A673 (cell line): ENCODE measurements at regions not wholly inside any gene's neighbourhood (a gene's known extent, or its start where the extent isn't known, plus 50 kb on each side); places are given as distances from the start of the nearest gene placed in this dataset.

Experiments used
- BruUV-seq: library from RNA; stranded (reverse); fragments of 400-500 nt; replicated peaks from 2 replicates; lab custom pipeline; 2021; lab: Mats Ljungman, UMichigan
- CTCF ChIA-PET: fragments of 300-600 bp; sonication (Branson Sonifier 250); formaldehyde crosslinking; loops from one replicate; lab custom pipeline; 2022; ENCODE audit warnings: antibody characterized with exemption; lab: Charles Lee
- POLR2A ChIA-PET: fragments of 300-600 bp; sonication (Branson Sonifier 250); formaldehyde crosslinking; loops from one replicate; lab custom pipeline; 2022; ENCODE audit warnings: antibody characterized with exemption; ENCODE audit not compliant: low non-redundant PET; lab: Charles Lee
- DNase-seq: peaks from one replicate; pipeline ENCODE4 v3.0.0-alpha.2; 2015; ENCODE audit warnings: low spot score
- H3K27ac ChIP-seq: fragments of 200-600 bp; sonication (generic); 2 replicates; pipeline ENCODE4 v1.5.1; 2016; ENCODE audit warnings: mixed run types, low read depth, mild to moderate bottlenecking, mixed read lengths, antibody characterized with exemption, low read length; ENCODE audit not compliant: poor library complexity, severe bottlenecking
- H3K27me3 ChIP-seq: fragments of 200-600 bp; sonication (generic); replicated peaks from 2 replicates; pipeline ENCODE4 v1.6.1; 2017; ENCODE audit warnings: mixed run types, low read depth, mild to moderate bottlenecking, mixed read lengths, antibody characterized with exemption, low read length; ENCODE audit not compliant: insufficient read depth, poor library complexity
- H3K36me3 ChIP-seq: fragments of 200-600 bp; sonication (generic); 2 replicates; pipeline ENCODE4 v1.6.1; 2016; ENCODE audit warnings: mixed run types, mild to moderate bottlenecking, mixed read lengths, antibody characterized with exemption, low read length; ENCODE audit not compliant: insufficient read depth, poor library complexity, severe bottlenecking
- H3K4me1 ChIP-seq: fragments of 200-600 bp; sonication (generic); 2 replicates; pipeline ENCODE4 v1.6.1; 2017; ENCODE audit warnings: mixed run types, mild to moderate bottlenecking, mixed read lengths, antibody characterized with exemption, low read length; ENCODE audit not compliant: insufficient read depth, poor library complexity, severe bottlenecking
- H3K4me3 ChIP-seq: fragments of 200-600 bp; sonication (generic); 2 replicates; pipeline ENCODE4 v1.5.1; 2016; ENCODE audit warnings: low read depth, mixed run types, mild to moderate bottlenecking, mixed read lengths, low read length; ENCODE audit not compliant: poor library complexity, severe bottlenecking
- H3K9me3 ChIP-seq: fragments of 200-600 bp; sonication (generic); 2 replicates; pipeline ENCODE4 v1.6.1; 2016; ENCODE audit warnings: mixed run types, low read depth, mild to moderate bottlenecking, mixed read lengths, antibody characterized with exemption, low read length; ENCODE audit not compliant: poor library complexity, severe bottlenecking
- EZH2 ChIP-seq: fragments of 200-600 bp; sonication (generic); IDR thresholded peaks from 2 replicates; pipeline ENCODE4 v1.6.1; 2017; ENCODE audit warnings: borderline replicate concordance, low read depth, mild to moderate bottlenecking, mixed read lengths, antibody characterized with exemption, low read length; ENCODE audit not compliant: poor library complexity, severe bottlenecking
- intact Hi-C: fragments of 100-400 bp; cut with micrococcal nuclease; formaldehyde crosslinking; loops from one replicate; pipeline ENCODE4 v1.10.0; 2022; ENCODE audit not compliant: unreplicated experiment
- TF ChIP-seq, protein P1 (sequence below): fragments of 300-800, 200-600 bp; sonication (generic); conservative IDR thresholded peaks from 2 replicates; pipeline ENCODE4 v1.5.1; 2017; ENCODE audit warnings: low read depth, mild to moderate bottlenecking, antibody characterized with exemption, low read length, moderate library complexity, mixed read lengths

DNA sequence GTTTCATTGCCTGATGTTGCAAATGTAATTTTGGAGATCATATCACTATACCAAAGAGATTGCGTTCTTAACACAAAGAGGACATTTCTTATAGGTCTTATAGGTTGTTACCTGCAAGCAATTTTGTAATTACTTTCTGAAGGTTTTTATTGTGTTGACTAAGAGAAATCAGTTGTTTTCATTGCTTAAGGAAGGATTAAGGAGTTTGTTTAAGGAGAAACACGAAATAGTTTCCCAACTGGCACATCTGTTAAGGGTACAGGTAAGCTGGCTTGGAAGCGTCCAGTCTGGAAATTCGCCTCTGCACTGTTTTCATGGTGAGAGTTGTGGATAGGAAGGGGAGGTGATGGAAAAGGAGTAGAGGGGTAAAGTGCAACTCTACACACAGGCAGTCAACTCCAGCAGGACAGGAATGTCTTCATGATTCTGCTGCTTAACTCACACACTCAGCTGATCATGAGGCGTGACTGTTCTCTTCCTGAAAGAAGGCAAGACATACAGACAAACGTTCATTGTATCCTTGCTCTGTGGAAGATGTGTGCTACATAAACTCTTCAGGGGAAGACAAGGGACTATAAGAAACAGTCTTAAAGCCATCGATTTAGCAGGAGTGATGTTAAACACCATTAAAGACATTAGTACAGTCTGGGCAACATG lies 61.4 kb upstream of the ACSL3 start:
- Histone ChIP-seq H3K9me3 (no peaks in the 10 kb centered on the region), H3K4me1 (peaks cover 18% of the 10 kb centered on the region), H3K27me3 (no peaks in the 10 kb centered on the region), H3K36me3 (no peaks in the 10 kb centered on the region), H3K4me3 (no peak overlapping the region), H3K27ac (no peak overlapping the region)
- intact Hi-C loops: loop anchor here (5.0 kb wide), 1 partner anchor 103 kb away; no protein-coding TSS in a partner anchor
- TF ChIP-seq, protein P1, sequence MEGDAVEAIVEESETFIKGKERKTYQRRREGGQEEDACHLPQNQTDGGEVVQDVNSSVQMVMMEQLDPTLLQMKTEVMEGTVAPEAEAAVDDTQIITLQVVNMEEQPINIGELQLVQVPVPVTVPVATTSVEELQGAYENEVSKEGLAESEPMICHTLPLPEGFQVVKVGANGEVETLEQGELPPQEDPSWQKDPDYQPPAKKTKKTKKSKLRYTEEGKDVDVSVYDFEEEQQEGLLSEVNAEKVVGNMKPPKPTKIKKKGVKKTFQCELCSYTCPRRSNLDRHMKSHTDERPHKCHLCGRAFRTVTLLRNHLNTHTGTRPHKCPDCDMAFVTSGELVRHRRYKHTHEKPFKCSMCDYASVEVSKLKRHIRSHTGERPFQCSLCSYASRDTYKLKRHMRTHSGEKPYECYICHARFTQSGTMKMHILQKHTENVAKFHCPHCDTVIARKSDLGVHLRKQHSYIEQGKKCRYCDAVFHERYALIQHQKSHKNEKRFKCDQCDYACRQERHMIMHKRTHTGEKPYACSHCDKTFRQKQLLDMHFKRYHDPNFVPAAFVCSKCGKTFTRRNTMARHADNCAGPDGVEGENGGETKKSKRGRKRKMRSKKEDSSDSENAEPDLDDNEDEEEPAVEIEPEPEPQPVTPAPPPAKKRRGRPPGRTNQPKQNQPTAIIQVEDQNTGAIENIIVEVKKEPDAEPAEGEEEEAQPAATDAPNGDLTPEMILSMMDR: no peak
- no peak for TF ChIP-seq EZH2
- no peak for DNase-seq
- ChIA-PET CTCF (no interaction called here), POLR2A (no interaction called here)
- no TSS peak for BruUV-seq

DNA sequence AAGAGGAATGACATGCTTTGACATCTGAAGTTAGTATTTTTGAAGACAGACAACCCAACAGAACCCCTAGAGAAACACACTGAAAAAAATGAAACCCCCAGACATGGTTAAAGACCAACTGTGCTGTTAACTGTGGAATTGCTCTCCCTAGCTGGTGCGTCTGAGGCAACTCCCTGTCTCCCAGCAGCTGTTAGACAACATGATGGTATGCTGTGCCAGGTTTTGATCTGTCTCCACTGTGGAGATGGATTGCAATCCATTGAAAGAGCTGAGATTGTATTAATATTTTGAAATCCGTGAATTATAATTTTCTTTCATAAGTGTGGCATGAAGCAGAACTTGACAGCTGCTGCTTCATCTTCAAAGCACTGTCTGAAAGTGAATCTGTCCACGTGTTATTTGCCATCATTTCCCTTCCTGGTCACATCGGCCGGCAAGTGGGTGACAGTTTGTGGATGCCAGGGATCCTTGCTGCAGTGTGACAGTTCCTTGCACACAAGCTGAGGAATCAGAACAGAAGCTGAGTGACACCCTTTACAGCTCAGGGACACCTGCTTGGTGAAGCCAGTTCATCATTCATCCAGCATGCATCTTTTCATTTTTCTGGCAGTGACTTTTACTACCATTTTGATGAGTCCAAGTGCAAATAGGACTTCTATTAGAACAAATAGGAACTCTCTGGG lies 58.2 kb upstream of the ACSL3 start:
- H3K27me3 ChIP-seq: no peaks in the 10 kb centered on the region
- ChIA-PET CTCF (no interaction called here), POLR2A (no interaction called here)
- H3K4me3 ChIP-seq: no peak overlapping the region
- H3K36me3 ChIP-seq: no peaks in the 10 kb centered on the region
- DNase-seq: no peak
- H3K4me1 ChIP-seq: peaks cover 8% of the 10 kb centered on the region
- intact Hi-C loops: no loop called here
- H3K9me3 ChIP-seq: no peaks in the 10 kb centered on the region
- no peak overlapping the region for H3K27ac ChIP-seq
- no TSS peak for BruUV-seq
- TF ChIP-seq, protein P1: no peak
- no peak for TF ChIP-seq EZH2

DNA sequence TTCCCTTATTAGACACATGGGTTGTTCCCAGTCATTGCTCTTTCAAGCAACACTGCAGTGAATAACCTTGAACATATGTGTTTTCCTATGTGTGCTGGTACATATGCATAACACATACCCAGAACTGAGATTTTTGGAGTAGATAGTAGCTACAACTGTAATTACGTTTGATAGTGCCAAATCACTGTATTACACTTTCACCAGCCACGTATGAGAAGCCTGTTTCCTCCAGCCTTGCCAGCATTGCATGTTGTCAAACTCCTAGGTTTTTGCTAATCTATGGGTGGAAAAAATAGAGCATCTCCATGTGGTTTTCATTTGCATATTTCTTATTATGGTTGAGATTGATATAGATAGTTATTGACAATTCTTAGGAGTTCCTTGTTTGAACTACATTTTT lies 56.5 kb upstream of the ACSL3 start:
- ChIA-PET CTCF (no interaction called here), POLR2A (interaction anchor here (0.5 kb wide), 1 partner anchor 743 kb away, joined by 3 read pairs; no protein-coding TSS in a partner anchor)
- H3K4me3 ChIP-seq: no peak overlapping the region
- H3K36me3 ChIP-seq: no peaks in the 10 kb centered on the region
- no peak overlapping the region for H3K27ac ChIP-seq
- BruUV-seq: no TSS peak
- no peaks in the 10 kb centered on the region for H3K9me3 ChIP-seq
- DNase-seq: no peak
- H3K27me3 ChIP-seq: no peaks in the 10 kb centered on the region
- no peaks in the 10 kb centered on the region for H3K4me1 ChIP-seq
- intact Hi-C loops: no loop called here
- TF ChIP-seq, protein P1: no peak
- TF ChIP-seq EZH2: no peak
